ENCODE measurements at regions not wholly inside any gene's neighbourhood (a gene's known extent, or its start where the extent isn't known, plus 50 kb on each side); places are given as distances from the start of the nearest gene placed in this dataset.

DNA sequence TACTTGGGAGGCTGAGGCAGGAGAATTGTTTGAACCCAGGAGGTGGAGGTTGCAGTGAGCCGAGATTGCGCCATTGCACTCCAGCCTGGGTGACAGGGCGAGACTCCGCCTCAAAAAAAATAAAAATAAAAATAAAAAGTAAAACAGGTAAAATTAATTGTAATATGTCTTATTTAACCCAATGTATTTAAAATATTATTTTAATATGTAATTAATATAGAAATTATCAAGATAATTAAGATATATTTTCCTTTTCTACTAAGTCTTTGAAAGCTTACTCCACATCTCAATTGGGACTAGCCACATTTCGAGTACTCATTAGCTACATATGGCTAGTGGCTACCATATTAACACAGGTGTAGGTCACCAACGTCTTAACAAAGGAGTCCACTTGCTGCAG is 61.6 kb upstream of the IPO9 start:
- Histone ChIP-seq H3K27me3 (ENCODE audit: insufficient read depth, low read length) (no peaks in the 10 kb centered on the region), H3K4me2 (ENCODE audit: low read length) (no peak overlapping the region), H3K9me2 (ENCODE audit: insufficient read depth) (no peaks in the 10 kb centered on the region), H3K9ac (ENCODE audit: low read length) (no peak overlapping the region), H3K79me2 (ENCODE audit: insufficient read depth, low read length) (no peaks in the 10 kb centered on the region), H3K9me3 (ENCODE audit: control insufficient read depth in 1 of 2, insufficient read depth in 1 of 2, low read depth in 1 of 2, low read length in 2 of 2) (peaks cover 3 to 15% of the 10 kb centered on the region in 2 experiments; a peak in 1 of 4 replicates), H2AFZ (ENCODE audit: low read depth, low read length, poor library complexity, severe bottlenecking) (no peak overlapping the region), H4K20me1 (ENCODE audit: insufficient read depth) (no peaks in the 10 kb centered on the region), H3K36me3 (ENCODE audit: control insufficient read depth in 1 of 2, insufficient read depth in 2 of 2, low read length in 2 of 2) (no peaks in the 10 kb centered on the region), H3K27ac (ENCODE audit: low read depth, low read length) (no peak overlapping the region), H3K4me1 (ENCODE audit: control insufficient read depth in 1 of 2, insufficient read depth in 2 of 2, low read length in 2 of 2) (peaks cover 0 to 10% of the 10 kb centered on the region in 2 experiments; a peak in 1 of 4 replicates), H3K4me3 (replicated peaks in 1 of 2; ENCODE audit: low read depth in 1 of 2, low read length in 2 of 2) (no peak overlapping the region)
- ATAC-seq (no peak), DNase-seq (ENCODE audit: low read depth, low spot score) (no peak)
- ChIA-PET CTCF (no interaction called here), RAD21 (ENCODE audit: low non-redundant PET in 1 of 2, low total read pairs in 2 of 2, uncharacterized antibody in 2 of 2, unreplicated experiment in 2 of 2) (no interaction called here), POLR2A (no interaction called here)
- BruUV-seq (replicated peaks): no TSS peak
- TF ChIP-seq YY1 (IDR thresholded peaks at IDR 0.05; ENCODE audit: extremely low read depth, insufficient replicate concordance, low read depth, low read length) (no peak), JUND (IDR thresholded peaks at IDR 0.05) (no peak), ZNF274 (IDR thresholded peaks at IDR 0.05; ENCODE audit: low read depth, low read length) (no peak), POLR2AphosphoS5 (IDR thresholded peaks at IDR 0.05; ENCODE audit: low read depth, low read length) (no peak), TCF7L2 (IDR thresholded peaks at IDR 0.05; ENCODE audit: borderline replicate concordance, extremely low read depth, insufficient read depth, insufficient read length) (no peak), EZH2phosphoT487 (IDR thresholded peaks at IDR 0.05; ENCODE audit: borderline replicate concordance) (no peak), SIN3A (IDR thresholded peaks at IDR 0.05; ENCODE audit: low read depth) (no peak), SP1 (IDR thresholded peaks at IDR 0.05; ENCODE audit: low read depth) (no peak), POLR2A (IDR thresholded peaks at IDR 0.05; ENCODE audit: borderline replicate concordance, extremely low read depth, insufficient read depth, insufficient read length) (no peak)
- TF ChIP-seq, protein P1, sequence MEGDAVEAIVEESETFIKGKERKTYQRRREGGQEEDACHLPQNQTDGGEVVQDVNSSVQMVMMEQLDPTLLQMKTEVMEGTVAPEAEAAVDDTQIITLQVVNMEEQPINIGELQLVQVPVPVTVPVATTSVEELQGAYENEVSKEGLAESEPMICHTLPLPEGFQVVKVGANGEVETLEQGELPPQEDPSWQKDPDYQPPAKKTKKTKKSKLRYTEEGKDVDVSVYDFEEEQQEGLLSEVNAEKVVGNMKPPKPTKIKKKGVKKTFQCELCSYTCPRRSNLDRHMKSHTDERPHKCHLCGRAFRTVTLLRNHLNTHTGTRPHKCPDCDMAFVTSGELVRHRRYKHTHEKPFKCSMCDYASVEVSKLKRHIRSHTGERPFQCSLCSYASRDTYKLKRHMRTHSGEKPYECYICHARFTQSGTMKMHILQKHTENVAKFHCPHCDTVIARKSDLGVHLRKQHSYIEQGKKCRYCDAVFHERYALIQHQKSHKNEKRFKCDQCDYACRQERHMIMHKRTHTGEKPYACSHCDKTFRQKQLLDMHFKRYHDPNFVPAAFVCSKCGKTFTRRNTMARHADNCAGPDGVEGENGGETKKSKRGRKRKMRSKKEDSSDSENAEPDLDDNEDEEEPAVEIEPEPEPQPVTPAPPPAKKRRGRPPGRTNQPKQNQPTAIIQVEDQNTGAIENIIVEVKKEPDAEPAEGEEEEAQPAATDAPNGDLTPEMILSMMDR (IDR thresholded peaks at IDR 0.05 in 2 of 3, conservative IDR thresholded peaks at IDR 0.05 in 1 of 3; ENCODE audit: borderline replicate concordance in 1 of 3, insufficient read depth in 1 of 3, low read depth in 2 of 3, low read length in 2 of 3): no peak
- TF ChIP-seq, protein P2, sequence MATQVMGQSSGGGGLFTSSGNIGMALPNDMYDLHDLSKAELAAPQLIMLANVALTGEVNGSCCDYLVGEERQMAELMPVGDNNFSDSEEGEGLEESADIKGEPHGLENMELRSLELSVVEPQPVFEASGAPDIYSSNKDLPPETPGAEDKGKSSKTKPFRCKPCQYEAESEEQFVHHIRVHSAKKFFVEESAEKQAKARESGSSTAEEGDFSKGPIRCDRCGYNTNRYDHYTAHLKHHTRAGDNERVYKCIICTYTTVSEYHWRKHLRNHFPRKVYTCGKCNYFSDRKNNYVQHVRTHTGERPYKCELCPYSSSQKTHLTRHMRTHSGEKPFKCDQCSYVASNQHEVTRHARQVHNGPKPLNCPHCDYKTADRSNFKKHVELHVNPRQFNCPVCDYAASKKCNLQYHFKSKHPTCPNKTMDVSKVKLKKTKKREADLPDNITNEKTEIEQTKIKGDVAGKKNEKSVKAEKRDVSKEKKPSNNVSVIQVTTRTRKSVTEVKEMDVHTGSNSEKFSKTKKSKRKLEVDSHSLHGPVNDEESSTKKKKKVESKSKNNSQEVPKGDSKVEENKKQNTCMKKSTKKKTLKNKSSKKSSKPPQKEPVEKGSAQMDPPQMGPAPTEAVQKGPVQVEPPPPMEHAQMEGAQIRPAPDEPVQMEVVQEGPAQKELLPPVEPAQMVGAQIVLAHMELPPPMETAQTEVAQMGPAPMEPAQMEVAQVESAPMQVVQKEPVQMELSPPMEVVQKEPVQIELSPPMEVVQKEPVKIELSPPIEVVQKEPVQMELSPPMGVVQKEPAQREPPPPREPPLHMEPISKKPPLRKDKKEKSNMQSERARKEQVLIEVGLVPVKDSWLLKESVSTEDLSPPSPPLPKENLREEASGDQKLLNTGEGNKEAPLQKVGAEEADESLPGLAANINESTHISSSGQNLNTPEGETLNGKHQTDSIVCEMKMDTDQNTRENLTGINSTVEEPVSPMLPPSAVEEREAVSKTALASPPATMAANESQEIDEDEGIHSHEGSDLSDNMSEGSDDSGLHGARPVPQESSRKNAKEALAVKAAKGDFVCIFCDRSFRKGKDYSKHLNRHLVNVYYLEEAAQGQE (IDR thresholded peaks at IDR 0.05; ENCODE audit: low read depth): no peak
- intact Hi-C loops (cut with micrococcal nuclease): no loop called here
